GM23338 (cell line): ENCODE measurements at regions not wholly inside any gene's neighbourhood (a gene's known extent, or its start where the extent isn't known, plus 50 kb on each side); places are given as distances from the start of the nearest gene placed in this dataset.

Source experiments
- CREB1 ChIP-seq: fragments of 250-450 bp; sonication (Bioruptor Pico); IDR thresholded peaks from 2 replicates; pipeline ENCODE4 v1.5.0; 2020; ENCODE audit warnings: low read depth, mild to moderate bottlenecking, moderate library complexity
- EZH2 ChIP-seq: fragments of 200-600 bp; sonication (generic); IDR thresholded peaks from one replicate; pipeline ENCODE4 v1.8.0; 2017; ENCODE audit warnings: antibody characterized with exemption, mild to moderate bottlenecking, low read depth; ENCODE audit not compliant: unreplicated experiment
- NANOG ChIP-seq: IDR thresholded peaks from 2 replicates; pipeline ENCODE4 v1.6.1; 2016; ENCODE audit warnings: antibody characterized with exemption, borderline replicate concordance
- STAT1 ChIP-seq: IDR thresholded peaks from one replicate; pipeline ENCODE4 v1.6.1; 2016; ENCODE audit warnings: antibody characterized with exemption; ENCODE audit not compliant: unreplicated experiment
- TF ChIP-seq, protein P1 (sequence below): fragments of 250-450 bp; sonication (Bioruptor Pico); IDR thresholded peaks from 2 replicates; pipeline ENCODE4 v1.5.0; 2020; ENCODE audit warnings: mild to moderate bottlenecking, moderate library complexity
- TF ChIP-seq, protein P2 (sequence below), 2 experiments: fragments of 200-600 bp in 1 of 2; sonication (generic) in 1 of 2; conservative IDR thresholded peaks; 2 replicates each; pipeline versions ENCODE4 v1.5.1 to v1.6.1; 2016 to 2017; ENCODE audit warnings: antibody characterized with exemption in 2 of 2, low read depth in 2 of 2, mild to moderate bottlenecking in 2 of 2, moderate library complexity in 1 of 2
- TF ChIP-seq, protein P3 (sequence below): IDR thresholded peaks from one replicate; pipeline ENCODE4 v1.6.1; 2018; ENCODE audit warnings: antibody characterized with exemption; ENCODE audit not compliant: unreplicated experiment

DNA sequence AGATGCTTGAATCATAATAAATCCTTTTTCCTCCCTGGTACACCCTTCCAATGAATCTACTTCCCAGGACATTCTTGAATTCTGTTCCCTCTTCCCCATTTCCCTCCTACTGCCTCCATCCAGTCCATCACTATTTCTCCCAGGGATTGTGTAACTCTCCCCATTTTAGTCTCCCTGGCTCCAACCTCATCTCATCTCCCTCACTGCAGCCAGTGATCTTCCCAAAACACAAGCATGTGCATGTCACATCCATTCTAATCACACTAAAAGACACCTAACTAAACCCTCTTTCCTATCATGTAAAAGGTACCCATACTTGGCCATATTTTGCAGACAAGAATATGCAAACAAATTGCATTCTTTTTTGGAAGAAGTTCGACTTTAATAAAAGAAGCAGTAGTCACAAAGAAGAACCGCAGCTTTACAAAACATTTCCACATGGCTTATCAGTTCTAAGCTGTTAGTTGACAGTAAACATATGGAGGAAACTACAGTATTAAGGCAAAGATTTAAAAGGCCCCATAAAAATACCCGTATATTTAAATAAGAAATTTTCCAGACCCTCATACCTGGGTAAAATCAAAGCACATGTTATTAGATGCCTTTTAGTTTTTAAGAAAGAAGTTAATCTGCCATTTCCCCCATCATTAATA is 111.0 kb downstream of the KCTD12 start (continued):
- TF ChIP-seq, protein P1, sequence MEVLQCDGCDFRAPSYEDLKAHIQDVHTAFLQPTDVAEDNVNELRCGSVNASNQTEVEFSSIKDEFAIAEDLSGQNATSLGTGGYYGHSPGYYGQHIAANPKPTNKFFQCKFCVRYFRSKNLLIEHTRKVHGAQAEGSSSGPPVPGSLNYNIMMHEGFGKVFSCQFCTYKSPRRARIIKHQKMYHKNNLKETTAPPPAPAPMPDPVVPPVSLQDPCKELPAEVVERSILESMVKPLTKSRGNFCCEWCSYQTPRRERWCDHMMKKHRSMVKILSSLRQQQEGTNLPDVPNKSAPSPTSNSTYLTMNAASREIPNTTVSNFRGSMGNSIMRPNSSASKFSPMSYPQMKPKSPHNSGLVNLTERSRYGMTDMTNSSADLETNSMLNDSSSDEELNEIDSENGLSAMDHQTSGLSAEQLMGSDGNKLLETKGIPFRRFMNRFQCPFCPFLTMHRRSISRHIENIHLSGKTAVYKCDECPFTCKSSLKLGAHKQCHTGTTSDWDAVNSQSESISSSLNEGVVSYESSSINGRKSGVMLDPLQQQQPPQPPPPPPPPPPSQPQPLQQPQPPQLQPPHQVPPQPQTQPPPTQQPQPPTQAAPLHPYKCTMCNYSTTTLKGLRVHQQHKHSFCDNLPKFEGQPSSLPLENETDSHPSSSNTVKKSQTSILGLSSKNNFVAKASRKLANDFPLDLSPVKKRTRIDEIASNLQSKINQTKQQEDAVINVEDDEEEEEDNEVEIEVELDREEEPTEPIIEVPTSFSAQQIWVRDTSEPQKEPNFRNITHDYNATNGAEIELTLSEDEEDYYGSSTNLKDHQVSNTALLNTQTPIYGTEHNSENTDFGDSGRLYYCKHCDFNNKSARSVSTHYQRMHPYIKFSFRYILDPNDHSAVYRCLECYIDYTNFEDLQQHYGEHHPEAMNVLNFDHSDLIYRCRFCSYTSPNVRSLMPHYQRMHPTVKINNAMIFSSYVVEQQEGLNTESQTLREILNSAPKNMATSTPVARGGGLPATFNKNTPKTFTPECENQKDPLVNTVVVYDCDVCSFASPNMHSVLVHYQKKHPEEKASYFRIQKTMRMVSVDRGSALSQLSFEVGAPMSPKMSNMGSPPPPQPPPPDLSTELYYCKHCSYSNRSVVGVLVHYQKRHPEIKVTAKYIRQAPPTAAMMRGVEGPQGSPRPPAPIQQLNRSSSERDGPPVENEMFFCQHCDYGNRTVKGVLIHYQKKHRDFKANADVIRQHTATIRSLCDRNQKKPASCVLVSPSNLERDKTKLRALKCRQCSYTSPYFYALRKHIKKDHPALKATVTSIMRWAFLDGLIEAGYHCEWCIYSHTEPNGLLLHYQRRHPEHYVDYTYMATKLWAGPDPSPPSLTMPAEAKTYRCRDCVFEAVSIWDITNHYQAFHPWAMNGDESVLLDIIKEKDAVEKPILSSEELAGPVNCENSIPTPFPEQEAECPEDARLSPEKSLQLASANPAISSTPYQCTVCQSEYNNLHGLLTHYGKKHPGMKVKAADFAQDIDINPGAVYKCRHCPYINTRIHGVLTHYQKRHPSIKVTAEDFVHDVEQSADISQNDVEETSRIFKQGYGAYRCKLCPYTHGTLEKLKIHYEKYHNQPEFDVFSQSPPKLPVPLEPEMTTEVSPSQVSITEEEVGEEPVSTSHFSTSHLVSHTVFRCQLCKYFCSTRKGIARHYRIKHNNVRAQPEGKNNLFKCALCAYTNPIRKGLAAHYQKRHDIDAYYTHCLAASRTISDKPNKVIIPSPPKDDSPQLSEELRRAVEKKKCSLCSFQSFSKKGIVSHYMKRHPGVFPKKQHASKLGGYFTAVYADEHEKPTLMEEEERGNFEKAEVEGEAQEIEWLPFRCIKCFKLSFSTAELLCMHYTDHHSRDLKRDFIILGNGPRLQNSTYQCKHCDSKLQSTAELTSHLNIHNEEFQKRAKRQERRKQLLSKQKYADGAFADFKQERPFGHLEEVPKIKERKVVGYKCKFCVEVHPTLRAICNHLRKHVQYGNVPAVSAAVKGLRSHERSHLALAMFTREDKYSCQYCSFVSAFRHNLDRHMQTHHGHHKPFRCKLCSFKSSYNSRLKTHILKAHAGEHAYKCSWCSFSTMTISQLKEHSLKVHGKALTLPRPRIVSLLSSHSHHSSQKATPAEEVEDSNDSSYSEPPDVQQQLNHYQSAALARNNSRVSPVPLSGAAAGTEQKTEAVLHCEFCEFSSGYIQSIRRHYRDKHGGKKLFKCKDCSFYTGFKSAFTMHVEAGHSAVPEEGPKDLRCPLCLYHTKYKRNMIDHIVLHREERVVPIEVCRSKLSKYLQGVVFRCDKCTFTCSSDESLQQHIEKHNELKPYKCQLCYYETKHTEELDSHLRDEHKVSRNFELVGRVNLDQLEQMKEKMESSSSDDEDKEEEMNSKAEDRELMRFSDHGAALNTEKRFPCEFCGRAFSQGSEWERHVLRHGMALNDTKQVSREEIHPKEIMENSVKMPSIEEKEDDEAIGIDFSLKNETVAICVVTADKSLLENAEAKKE (CRISPR knock-in tag), result no peak
- TF ChIP-seq, protein P2, sequence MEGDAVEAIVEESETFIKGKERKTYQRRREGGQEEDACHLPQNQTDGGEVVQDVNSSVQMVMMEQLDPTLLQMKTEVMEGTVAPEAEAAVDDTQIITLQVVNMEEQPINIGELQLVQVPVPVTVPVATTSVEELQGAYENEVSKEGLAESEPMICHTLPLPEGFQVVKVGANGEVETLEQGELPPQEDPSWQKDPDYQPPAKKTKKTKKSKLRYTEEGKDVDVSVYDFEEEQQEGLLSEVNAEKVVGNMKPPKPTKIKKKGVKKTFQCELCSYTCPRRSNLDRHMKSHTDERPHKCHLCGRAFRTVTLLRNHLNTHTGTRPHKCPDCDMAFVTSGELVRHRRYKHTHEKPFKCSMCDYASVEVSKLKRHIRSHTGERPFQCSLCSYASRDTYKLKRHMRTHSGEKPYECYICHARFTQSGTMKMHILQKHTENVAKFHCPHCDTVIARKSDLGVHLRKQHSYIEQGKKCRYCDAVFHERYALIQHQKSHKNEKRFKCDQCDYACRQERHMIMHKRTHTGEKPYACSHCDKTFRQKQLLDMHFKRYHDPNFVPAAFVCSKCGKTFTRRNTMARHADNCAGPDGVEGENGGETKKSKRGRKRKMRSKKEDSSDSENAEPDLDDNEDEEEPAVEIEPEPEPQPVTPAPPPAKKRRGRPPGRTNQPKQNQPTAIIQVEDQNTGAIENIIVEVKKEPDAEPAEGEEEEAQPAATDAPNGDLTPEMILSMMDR (conservative IDR thresholded peaks at IDR 0.05; ENCODE audit: low read depth in 2 of 2), result no peak
- TF ChIP-seq CREB1 (CRISPR knock-in tag) (no peak), EZH2 (no peak), STAT1 (no peak), NANOG (no peak)
- TF ChIP-seq, protein P3, sequence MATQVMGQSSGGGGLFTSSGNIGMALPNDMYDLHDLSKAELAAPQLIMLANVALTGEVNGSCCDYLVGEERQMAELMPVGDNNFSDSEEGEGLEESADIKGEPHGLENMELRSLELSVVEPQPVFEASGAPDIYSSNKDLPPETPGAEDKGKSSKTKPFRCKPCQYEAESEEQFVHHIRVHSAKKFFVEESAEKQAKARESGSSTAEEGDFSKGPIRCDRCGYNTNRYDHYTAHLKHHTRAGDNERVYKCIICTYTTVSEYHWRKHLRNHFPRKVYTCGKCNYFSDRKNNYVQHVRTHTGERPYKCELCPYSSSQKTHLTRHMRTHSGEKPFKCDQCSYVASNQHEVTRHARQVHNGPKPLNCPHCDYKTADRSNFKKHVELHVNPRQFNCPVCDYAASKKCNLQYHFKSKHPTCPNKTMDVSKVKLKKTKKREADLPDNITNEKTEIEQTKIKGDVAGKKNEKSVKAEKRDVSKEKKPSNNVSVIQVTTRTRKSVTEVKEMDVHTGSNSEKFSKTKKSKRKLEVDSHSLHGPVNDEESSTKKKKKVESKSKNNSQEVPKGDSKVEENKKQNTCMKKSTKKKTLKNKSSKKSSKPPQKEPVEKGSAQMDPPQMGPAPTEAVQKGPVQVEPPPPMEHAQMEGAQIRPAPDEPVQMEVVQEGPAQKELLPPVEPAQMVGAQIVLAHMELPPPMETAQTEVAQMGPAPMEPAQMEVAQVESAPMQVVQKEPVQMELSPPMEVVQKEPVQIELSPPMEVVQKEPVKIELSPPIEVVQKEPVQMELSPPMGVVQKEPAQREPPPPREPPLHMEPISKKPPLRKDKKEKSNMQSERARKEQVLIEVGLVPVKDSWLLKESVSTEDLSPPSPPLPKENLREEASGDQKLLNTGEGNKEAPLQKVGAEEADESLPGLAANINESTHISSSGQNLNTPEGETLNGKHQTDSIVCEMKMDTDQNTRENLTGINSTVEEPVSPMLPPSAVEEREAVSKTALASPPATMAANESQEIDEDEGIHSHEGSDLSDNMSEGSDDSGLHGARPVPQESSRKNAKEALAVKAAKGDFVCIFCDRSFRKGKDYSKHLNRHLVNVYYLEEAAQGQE, result no peak
